GM18870 (cell line): ENCODE measurements at regions not wholly inside any gene's neighbourhood (a gene's known extent, or its start where the extent isn't known, plus 50 kb on each side); places are given as distances from the start of the nearest gene placed in this dataset.
"Not testable (repeated sequence)": the region's sequence is repeated elsewhere in the genome, so short reads cannot be mapped to it uniquely, and the experiment has no call there.

ENCODE experiments used
- ATAC-seq: cut with Tn5 transposase; IDR thresholded peaks from one replicate; pipeline ENCODE4 v1.9.1; 2021; ENCODE audit warnings: moderate library complexity; ENCODE audit not compliant: unreplicated experiment

- ATAC-seq = no peak
These were observed 301.5 kb downstream of the MEX3B start for GRCh38 chr15:81744364-81744763.

GRCh38 chr15:81740416-81740815, 305.4 kb downstream of the MEX3B start:
- no peak for ATAC-seq

GRCh38 chr15:81729340-81729739, 316.5 kb downstream of the MEX3B start:
- ATAC-seq = no peak

GRCh38 chr15:81728726-81729125, 317.1 kb downstream of the MEX3B start:
- no peak for ATAC-seq

GRCh38 chr15:81725590-81725989, 320.2 kb downstream of the MEX3B start:
- ATAC-seq = no peak

GRCh38 chr15:81724536-81724935, 321.3 kb downstream of the MEX3B start:
- ATAC-seq = no peak

- ATAC-seq = no peak
These were observed 322.1 kb downstream of the MEX3B start for GRCh38 chr15:81723701-81724100.

GRCh38 chr15:81723113-81723651, 322.6 kb downstream of the MEX3B start:
- ATAC-seq = no peak

GRCh38 chr15:81716468-81716867, 329.4 kb downstream of the MEX3B start:
- not testable (repeated sequence) for ATAC-seq

GRCh38 chr15:81710328-81710727, 335.5 kb downstream of the MEX3B start:
- no peak for ATAC-seq

- ATAC-seq = not testable (repeated sequence)
These were observed 332.9 kb upstream of the TMC3 start for GRCh38 chr15:81706816-81707346.

GRCh38 chr15:81705727-81706126, 331.7 kb upstream of the TMC3 start:
- not testable (repeated sequence) for ATAC-seq

- no peak for ATAC-seq
These were observed 312.0 kb upstream of the TMC3 start for GRCh38 chr15:81686021-81686420.

- no peak for ATAC-seq
These were observed 311.2 kb upstream of the TMC3 start for GRCh38 chr15:81685237-81685636.

- no peak for ATAC-seq
These were observed 306.8 kb upstream of the TMC3 start for GRCh38 chr15:81680829-81681228.

- no peak for ATAC-seq
These were observed 292.8 kb upstream of the TMC3 start for GRCh38 chr15:81666839-81667238.

GRCh38 chr15:81660976-81661375, 287.0 kb upstream of the TMC3 start:
- ATAC-seq = no peak

- no peak for ATAC-seq
These were observed 279.2 kb upstream of the TMC3 start for GRCh38 chr15:81653259-81653658.

GRCh38 chr15:81645470-81645869, 271.5 kb upstream of the TMC3 start:
- ATAC-seq = no peak

- no peak for ATAC-seq
These were observed 269.8 kb upstream of the TMC3 start for GRCh38 chr15:81643771-81644170.

GRCh38 chr15:81642451-81642990, 268.5 kb upstream of the TMC3 start:
- no peak for ATAC-seq

GRCh38 chr15:81636064-81636463, 262.1 kb upstream of the TMC3 start:
- not testable (repeated sequence) for ATAC-seq

GRCh38 chr15:81633889-81634288, 259.9 kb upstream of the TMC3 start:
- no peak for ATAC-seq
